MCF 10A (cell line): ENCODE measurements at regions not wholly inside any gene's neighbourhood (a gene's known extent, or its start where the extent isn't known, plus 50 kb on each side); places are given as distances from the start of the nearest gene placed in this dataset.

ENCODE experiments used
- BruUV-seq: library from RNA; stranded (reverse); fragments of 400-500 nt; replicated peaks from 2 replicates; lab custom pipeline; 2021; lab: Mats Ljungman, UMichigan
- CTCF ChIA-PET: fragments of 300-600 bp; sonication (Branson Sonifier 250); formaldehyde crosslinking; extraction: SDS; loops from one replicate; lab custom pipeline; 2021; ENCODE audit warnings: antibody characterized with exemption, inconsistent platforms; lab: Yijun Ruan, JAX
- POLR2A ChIA-PET: fragments of 300-600, 350-650 bp; sonication (Branson Sonifier 250); formaldehyde crosslinking; extraction: SDS; loops from one replicate; lab custom pipeline; 2020; ENCODE audit warnings: antibody characterized with exemption, inconsistent platforms; lab: Yijun Ruan, JAX
- DNase-seq: peaks from one replicate; pipeline ENCODE4 v3.0.0-alpha.2; 2018; ENCODE audit not compliant: unreplicated experiment
- H3K27ac Mint-ChIP-seq: one replicate; pipeline ENCODE4 v1.8.0; 2022; ENCODE audit warnings: mild to moderate bottlenecking, low read depth, mixed read lengths; ENCODE audit not compliant: unreplicated experiment
- H3K27me3 Mint-ChIP-seq: one replicate; pipeline ENCODE4 v1.8.0; 2022; ENCODE audit warnings: mixed read lengths; ENCODE audit not compliant: insufficient read depth, unreplicated experiment
- H3K36me3 Mint-ChIP-seq: one replicate; pipeline ENCODE4 v1.8.0; 2022; ENCODE audit warnings: mild to moderate bottlenecking, moderate library complexity, mixed read lengths; ENCODE audit not compliant: insufficient read depth, unreplicated experiment
- H3K4me1 Mint-ChIP-seq: one replicate; pipeline ENCODE4 v1.8.0; 2022; ENCODE audit warnings: mixed read lengths; ENCODE audit not compliant: insufficient read depth, unreplicated experiment
- H3K4me3 Mint-ChIP-seq: one replicate; pipeline ENCODE4 v1.8.0; 2022; ENCODE audit warnings: mild to moderate bottlenecking, moderate library complexity, mixed read lengths; ENCODE audit not compliant: unreplicated experiment
- H3K9me3 Mint-ChIP-seq: one replicate; pipeline ENCODE4 v1.8.0; 2022; ENCODE audit warnings: mixed read lengths; ENCODE audit not compliant: unreplicated experiment
- CTCF ChIP-seq: fragments of 200-600 bp; IDR thresholded peaks from one replicate; pipeline ENCODE4 v1.8.0; 2022; ENCODE audit warnings: antibody characterized with exemption, mild to moderate bottlenecking; ENCODE audit not compliant: unreplicated experiment
- intact Hi-C: fragments of 100-400 bp; cut with micrococcal nuclease; formaldehyde crosslinking; loops from 2 replicates; pipeline ENCODE4 v1.14.1; 2022

GRCh38 chr6:62942000-62942399 lies 269.3 kb upstream of the FKBP1C start:
- Mint-ChIP-seq H3K9me3 (no peaks in the 10 kb centered on the region), H3K36me3 (no peaks in the 10 kb centered on the region), H3K4me3 (no peak overlapping the region), H3K27ac (no peak overlapping the region), H3K4me1 (no peaks in the 10 kb centered on the region), H3K27me3 (no peaks in the 10 kb centered on the region)
- ChIA-PET POLR2A (no interaction called here), CTCF (no interaction called here)
- intact Hi-C loops = no loop called here
- no peak for DNase-seq
- TF ChIP-seq CTCF = no peak
- no TSS peak for BruUV-seq

GRCh38 chr6:62968834-62969233 lies 242.4 kb upstream of the FKBP1C start:
- Mint-ChIP-seq H3K36me3 (no peaks in the 10 kb centered on the region), H3K27me3 (no peaks in the 10 kb centered on the region), H3K4me3 (no peak overlapping the region), H3K9me3 (no peaks in the 10 kb centered on the region), H3K4me1 (no peaks in the 10 kb centered on the region), H3K27ac (no peak overlapping the region)
- intact Hi-C loops = no loop called here
- no peak for TF ChIP-seq CTCF
- POLR2A ChIA-PET = no interaction called here
- no TSS peak for BruUV-seq
- DNase-seq = no peak
- CTCF ChIA-PET = interaction anchor here (0.7 kb wide), 1 partner anchor 41 kb away, joined by 3 read pairs; no protein-coding TSS in a partner anchor

GRCh38 chr6:62971976-62972658 lies 239.2 kb upstream of the FKBP1C start:
- no peak for TF ChIP-seq CTCF
- H3K9me3 Mint-ChIP-seq = no peaks in the 10 kb centered on the region
- BruUV-seq = no TSS peak
- H3K4me1 Mint-ChIP-seq = no peaks in the 10 kb centered on the region
- no peak overlapping the region for H3K27ac Mint-ChIP-seq
- no peak overlapping the region for H3K4me3 Mint-ChIP-seq
- intact Hi-C loops = no loop called here
- POLR2A ChIA-PET = no interaction called here
- CTCF ChIA-PET = no interaction called here
- no peaks in the 10 kb centered on the region for H3K36me3 Mint-ChIP-seq
- no peaks in the 10 kb centered on the region for H3K27me3 Mint-ChIP-seq
- no peak for DNase-seq

GRCh38 chr6:62974452-62974851 lies 236.8 kb upstream of the FKBP1C start:
- DNase-seq = no peak
- no peaks in the 10 kb centered on the region for H3K36me3 Mint-ChIP-seq
- intact Hi-C loops = no loop called here
- no peaks in the 10 kb centered on the region for H3K4me1 Mint-ChIP-seq
- POLR2A ChIA-PET = no interaction called here
- no peak overlapping the region for H3K27ac Mint-ChIP-seq
- no peaks in the 10 kb centered on the region for H3K27me3 Mint-ChIP-seq
- BruUV-seq = no TSS peak
- CTCF ChIA-PET = no interaction called here
- TF ChIP-seq CTCF = no peak
- H3K9me3 Mint-ChIP-seq = no peaks in the 10 kb centered on the region
- no peak overlapping the region for H3K4me3 Mint-ChIP-seq
